Body of pancreas (tissue), 4 donors: ENCODE measurements at regions not wholly inside any gene's neighbourhood (a gene's known extent, or its start where the extent isn't known, plus 50 kb on each side); places are given as distances from the start of the nearest gene placed in this dataset.

Experiments
- ATAC-seq: fragments of 150-250 bp; one replicate; pipeline ENCODE4 v1.9.1; 2016
- DNase-seq, 4 donors: peaks; one replicate each; pipeline ENCODE4 v3.0.0-alpha.2; 2019
- H3K27ac ChIP-seq, 4 donors: fragments of 200-600 bp; sonication (generic); 1 replicate in 3 of 4; 2 replicates in 1 of 4; pipeline versions ENCODE4 v1.5.1 to v1.6.1; 2016 to 2019; ENCODE audit warnings: mild to moderate bottlenecking in 1 of 4, mixed read lengths in 1 of 4, moderate library complexity in 1 of 4
- H3K27me3 ChIP-seq, 2 donors: fragments of 200-600 bp; sonication (generic); one replicate each; pipeline ENCODE4 v1.6.0; 2016; ENCODE audit warnings: mild to moderate bottlenecking in 1 of 2
- H3K36me3 ChIP-seq, 2 donors: fragments of 200-600 bp; sonication (generic); replicated peaks in 1 of 2; 2 replicates each; pipeline ENCODE4 v1.5.1; 2016; ENCODE audit warnings: low read depth in 2 of 2; ENCODE audit not compliant: insufficient read depth in 1 of 2
- H3K4me1 ChIP-seq: fragments of 200-600 bp; sonication (generic); one replicate; pipeline ENCODE4 v1.6.0; 2016
- H3K4me3 ChIP-seq, 2 donors: fragments of 200-600 bp; sonication (generic); 1 replicate in 1 of 2; 2 replicates in 1 of 2; pipeline ENCODE4 v1.5.1; 2016 to 2019
- H3K9me3 ChIP-seq, 3 donors: fragments of 200-600 bp; sonication (generic); 1 replicate in 2 of 3; 2 replicates in 1 of 3; pipeline ENCODE4 v1.5.1; 2016
- CTCF ChIP-seq, 7 experiments: fragments of 450-650 bp in 4 of 7; fragments of 200-600 bp in 3 of 7; sonication (generic) in 3 of 7; IDR thresholded peaks; one replicate each; pipeline ENCODE4 v1.5.1; 2016 to 2019; ENCODE audit warnings: antibody characterized with exemption in 7 of 7
- POLR2A ChIP-seq, 3 donors: fragments of 450-650 bp; IDR thresholded peaks; one replicate each; pipeline ENCODE4 v1.6.1; 2016; ENCODE audit warnings: antibody characterized with exemption in 3 of 3, mild to moderate bottlenecking in 2 of 3
- WGBS, 2 donors: methylation state at CpG; one replicate each; pipeline ENCODE4 v1.1.5; 2017; 5-methylcytosine and 5-hydroxymethylcytosine counted together
- intact Hi-C: fragments of 100-400 bp; cut with DNase I; formaldehyde crosslinking; loops from one replicate; pipeline ENCODE4 v1.15.1; 2023

GRCh38 chr5:92484484-92484883 lies 1096.5 kb downstream of the NR2F1-AS1 start:
- intact Hi-C loops, result no loop called here
- no peak for DNase-seq

GRCh38 chr5:92472981-92473566 lies 1090.0 kb upstream of the ARRDC3 start:
- no peaks in the 10 kb centered on the region for H3K27me3 ChIP-seq
- no peak overlapping the region for H3K4me3 ChIP-seq
- WGBS, 2 donors, result 23 to 51% methylated on average over 1 of the region's 1 CpG
- H3K36me3 ChIP-seq, result no peaks in the 10 kb centered on the region
- no peak overlapping the region for H3K27ac ChIP-seq
- intact Hi-C loops, result no loop called here
- ATAC-seq (no peak), DNase-seq (no peak)
- TF ChIP-seq POLR2A (IDR thresholded peaks at IDR 0.05), result no peak
- no peak for TF ChIP-seq CTCF (IDR thresholded peaks at IDR 0.05)
- H3K4me1 ChIP-seq, result no peaks in the 10 kb centered on the region
- H3K9me3 ChIP-seq, result no peaks in the 10 kb centered on the region

More at GRCh38 chr5:92484484-92484883, 1096.5 kb downstream of the NR2F1-AS1 start:
- Histone ChIP-seq H3K36me3 (no peaks in the 10 kb centered on the region), H3K4me3 (no peak overlapping the region), H3K9me3 (no peaks in the 10 kb centered on the region), H3K4me1 (no peaks in the 10 kb centered on the region), H3K27me3 (no peaks in the 10 kb centered on the region), H3K27ac (no peak overlapping the region)
- ATAC-seq, result no peak
- TF ChIP-seq CTCF (IDR thresholded peaks at IDR 0.05) (no peak), POLR2A (IDR thresholded peaks at IDR 0.05) (no peak)

- H3K36me3 ChIP-seq, result no peaks in the 10 kb centered on the region
- DNase-seq, result no peak
- H3K27ac ChIP-seq, result no peak overlapping the region
- intact Hi-C loops, result no loop called here
- ATAC-seq, result no peak
- no peaks in the 10 kb centered on the region for H3K4me1 ChIP-seq
- WGBS, 2 donors, result 65 to 67% methylated on average over 2 of the region's 2 CpGs
- H3K4me3 ChIP-seq, result no peak overlapping the region
- no peaks in the 10 kb centered on the region for H3K9me3 ChIP-seq
- TF ChIP-seq POLR2A (IDR thresholded peaks at IDR 0.05) (no peak), CTCF (IDR thresholded peaks at IDR 0.05) (no peak)
- no peaks in the 10 kb centered on the region for H3K27me3 ChIP-seq
Measured at GRCh38 chr5:92471861-92472260, 1088.7 kb upstream of the ARRDC3 start.

- no peak for ATAC-seq
- no peaks in the 10 kb centered on the region for H3K27me3 ChIP-seq
Measured at GRCh38 chr5:92470770-92471169, 1087.7 kb upstream of the ARRDC3 start.

More at GRCh38 chr5:92470770-92471169, 1087.7 kb upstream of the ARRDC3 start:
- H3K9me3 ChIP-seq, result no peaks in the 10 kb centered on the region
- intact Hi-C loops, result no loop called here
- no peak overlapping the region for H3K27ac ChIP-seq
- H3K4me1 ChIP-seq, result no peaks in the 10 kb centered on the region
- no peak for DNase-seq
- TF ChIP-seq POLR2A (IDR thresholded peaks at IDR 0.05) (no peak), CTCF (IDR thresholded peaks at IDR 0.05) (no peak)
- no peaks in the 10 kb centered on the region for H3K36me3 ChIP-seq
- H3K4me3 ChIP-seq, result no peak overlapping the region
